ENCODE measurements at regions not wholly inside any gene's neighbourhood (a gene's known extent, or its start where the extent isn't known, plus 50 kb on each side); places are given as distances from the start of the nearest gene placed in this dataset.

DNA sequence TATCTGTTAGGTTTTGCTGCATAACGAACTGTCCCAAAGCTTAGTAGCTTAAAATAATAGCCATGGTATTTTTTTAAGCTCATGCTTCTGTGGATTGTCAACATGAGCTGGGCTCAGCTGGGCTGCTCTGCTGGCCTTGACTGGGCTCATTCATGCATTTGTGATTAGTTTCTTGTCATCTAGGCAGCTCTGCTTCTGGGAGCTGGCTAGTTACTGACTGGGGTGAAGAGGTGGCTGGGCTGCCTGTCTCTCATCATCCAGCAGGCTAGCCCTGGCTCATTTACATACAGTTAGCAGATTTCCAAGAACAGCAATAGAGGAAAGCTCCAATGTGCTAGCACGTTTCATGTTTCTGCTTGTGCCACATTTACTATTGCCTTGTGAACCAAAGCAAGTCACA, 165.1 kb upstream of the PCSK2 start:
- intact Hi-C loops (cut with micrococcal nuclease; ENCODE audit: unreplicated experiment), result no loop called here
- no peak overlapping the region for H2AFZ ChIP-seq (ENCODE audit: low read length)
- no peak overlapping the region for H3K27ac ChIP-seq (ENCODE audit: low read depth, low read length, poor library complexity, severe bottlenecking)
- TF ChIP-seq CTCF (conservative IDR thresholded peaks at IDR 0.05; ENCODE audit: low read length) (no peak), EZH2phosphoT487 (IDR thresholded peaks at IDR 0.05; ENCODE audit: borderline replicate concordance, low read depth, low read length) (no peak)
- no peaks in the 10 kb centered on the region for H3K4me1 ChIP-seq (ENCODE audit: insufficient read depth, low read length, poor library complexity, severe bottlenecking)
- no peaks in the 10 kb centered on the region for H3K9me2 ChIP-seq (ENCODE audit: insufficient read depth, low read length)
- POLR2A ChIA-PET, result no interaction called here
- no peak overlapping the region for H3K4me3 ChIP-seq (ENCODE audit: low read depth, low read length, poor library complexity, severe bottlenecking)
- H3K36me3 ChIP-seq (ENCODE audit: insufficient read depth, low read length), result no peaks in the 10 kb centered on the region
- H3K4me2 ChIP-seq (ENCODE audit: low read length), result no peak overlapping the region
- H3K79me2 ChIP-seq (ENCODE audit: insufficient read depth, low read depth, low read length), result no peaks in the 10 kb centered on the region
- no TSS peak for BruUV-seq (replicated peaks)
- no peaks in the 10 kb centered on the region for H4K20me1 ChIP-seq (ENCODE audit: insufficient read depth, low read length)
- DNase-seq (ENCODE audit: low spot score), result no peak
- no peaks in the 10 kb centered on the region for H3K9me3 ChIP-seq (ENCODE audit: low read length)
- CTCF ChIA-PET (ENCODE audit: unreplicated experiment), result no interaction called here

GRCh38 chr20:17062712-17063111, 164.1 kb upstream of the PCSK2 start:
- CTCF ChIA-PET (ENCODE audit: unreplicated experiment), result no interaction called here
- BruUV-seq (replicated peaks), result no TSS peak
- intact Hi-C loops (cut with micrococcal nuclease; ENCODE audit: unreplicated experiment), result no loop called here

DNA sequence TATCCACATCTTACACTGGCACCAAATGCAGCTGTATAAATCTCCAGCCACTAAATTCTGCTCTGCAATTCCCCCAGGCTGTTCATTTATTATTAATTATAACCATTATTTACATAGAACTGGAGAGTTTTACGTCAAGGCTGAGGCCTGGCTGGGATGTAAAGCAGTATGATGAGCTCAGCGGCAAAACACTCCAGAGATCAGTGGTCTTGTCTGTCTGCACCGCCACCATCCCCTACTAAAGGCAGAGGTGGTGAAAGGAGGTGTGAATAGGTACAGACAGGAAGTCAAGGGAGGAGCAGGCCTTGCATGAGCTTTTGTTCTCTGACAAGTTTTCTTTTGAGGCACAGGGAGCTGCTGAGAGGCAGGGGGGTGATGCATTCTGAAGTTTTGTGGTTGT, 159.9 kb upstream of the PCSK2 start:
- no peaks in the 10 kb centered on the region for H3K9me2 ChIP-seq (ENCODE audit: insufficient read depth, low read length)
- no TSS peak for BruUV-seq (replicated peaks)
- TF ChIP-seq EZH2phosphoT487 (IDR thresholded peaks at IDR 0.05; ENCODE audit: borderline replicate concordance, low read depth, low read length) (no peak), CTCF (conservative IDR thresholded peaks at IDR 0.05; ENCODE audit: low read length) (no peak)
- H3K36me3 ChIP-seq (ENCODE audit: insufficient read depth, low read length), result no peaks in the 10 kb centered on the region
- no peak overlapping the region for H3K4me2 ChIP-seq (ENCODE audit: low read length)
- H3K27ac ChIP-seq (ENCODE audit: low read depth, low read length, poor library complexity, severe bottlenecking), result no peak overlapping the region
- CTCF ChIA-PET (ENCODE audit: unreplicated experiment), result no interaction called here
- no peak for DNase-seq (ENCODE audit: low spot score)
- H3K79me2 ChIP-seq (ENCODE audit: insufficient read depth, low read depth, low read length), result no peaks in the 10 kb centered on the region
- no peak overlapping the region for H3K4me3 ChIP-seq (ENCODE audit: low read depth, low read length, poor library complexity, severe bottlenecking)
- POLR2A ChIA-PET, result no interaction called here
- no peaks in the 10 kb centered on the region for H3K4me1 ChIP-seq (ENCODE audit: insufficient read depth, low read length, poor library complexity, severe bottlenecking)
- no peak overlapping the region for H2AFZ ChIP-seq (ENCODE audit: low read length)
- intact Hi-C loops (cut with micrococcal nuclease; ENCODE audit: unreplicated experiment), result no loop called here
- no peaks in the 10 kb centered on the region for H3K9me3 ChIP-seq (ENCODE audit: low read length)
- no peaks in the 10 kb centered on the region for H4K20me1 ChIP-seq (ENCODE audit: insufficient read depth, low read length)

More at GRCh38 chr20:17062712-17063111, 164.1 kb upstream of the PCSK2 start:
- H4K20me1 ChIP-seq (ENCODE audit: insufficient read depth, low read length), result no peaks in the 10 kb centered on the region
- POLR2A ChIA-PET, result interaction anchor here (0.6 kb wide), 1 partner anchor 20 kb away, joined by 4 read pairs; no protein-coding TSS in a partner anchor
- DNase-seq (ENCODE audit: low spot score), result no peak
- no peaks in the 10 kb centered on the region for H3K79me2 ChIP-seq (ENCODE audit: insufficient read depth, low read depth, low read length)
- no peak for TF ChIP-seq CTCF (conservative IDR thresholded peaks at IDR 0.05; ENCODE audit: low read length)
- no peak for TF ChIP-seq EZH2phosphoT487 (IDR thresholded peaks at IDR 0.05; ENCODE audit: borderline replicate concordance, low read depth, low read length)
- H3K9me2 ChIP-seq (ENCODE audit: insufficient read depth, low read length), result no peaks in the 10 kb centered on the region
- H3K36me3 ChIP-seq (ENCODE audit: insufficient read depth, low read length), result no peaks in the 10 kb centered on the region
- no peak overlapping the region for H3K4me2 ChIP-seq (ENCODE audit: low read length)
- no peak overlapping the region for H2AFZ ChIP-seq (ENCODE audit: low read length)
- no peak overlapping the region for H3K27ac ChIP-seq (ENCODE audit: low read depth, low read length, poor library complexity, severe bottlenecking)
- no peak overlapping the region for H3K4me3 ChIP-seq (ENCODE audit: low read depth, low read length, poor library complexity, severe bottlenecking)
- no peaks in the 10 kb centered on the region for H3K4me1 ChIP-seq (ENCODE audit: insufficient read depth, low read length, poor library complexity, severe bottlenecking)
- H3K9me3 ChIP-seq (ENCODE audit: low read length), result no peaks in the 10 kb centered on the region

All from OCI-LY7 (cell line).